ENCODE measurements at regions not wholly inside any gene's neighbourhood (a gene's known extent, or its start where the extent isn't known, plus 50 kb on each side); places are given as distances from the start of the nearest gene placed in this dataset.
A peak's percentile ranks its signal among the peaks of the same experiment; 100 is the strongest.

DNA sequence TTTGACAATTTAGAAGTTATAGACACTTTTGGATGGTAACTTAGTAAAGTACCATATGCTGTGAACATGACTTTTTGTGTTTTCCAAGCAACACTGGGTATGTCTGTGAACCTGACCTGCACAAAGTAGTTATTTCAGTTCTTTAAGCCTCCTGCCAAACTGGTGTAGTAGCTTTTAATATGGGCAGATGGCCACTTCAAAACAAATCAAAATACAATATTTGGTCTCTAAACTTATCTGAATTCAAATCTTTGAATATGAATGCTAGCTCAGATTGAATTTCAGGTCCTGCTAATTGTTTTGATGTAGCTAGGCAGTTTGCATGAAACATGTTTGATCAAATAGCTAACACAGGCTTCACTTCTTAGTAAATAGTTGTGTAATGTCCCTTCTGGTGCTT is 1176.7 kb upstream of the CDH9 start:
- H2AFZ ChIP-seq (ENCODE audit: low read depth, low read length): peak overlapping the region; percentile 60; the same call in 1 of the 2 replicates
- TF ChIP-seq, protein P1, sequence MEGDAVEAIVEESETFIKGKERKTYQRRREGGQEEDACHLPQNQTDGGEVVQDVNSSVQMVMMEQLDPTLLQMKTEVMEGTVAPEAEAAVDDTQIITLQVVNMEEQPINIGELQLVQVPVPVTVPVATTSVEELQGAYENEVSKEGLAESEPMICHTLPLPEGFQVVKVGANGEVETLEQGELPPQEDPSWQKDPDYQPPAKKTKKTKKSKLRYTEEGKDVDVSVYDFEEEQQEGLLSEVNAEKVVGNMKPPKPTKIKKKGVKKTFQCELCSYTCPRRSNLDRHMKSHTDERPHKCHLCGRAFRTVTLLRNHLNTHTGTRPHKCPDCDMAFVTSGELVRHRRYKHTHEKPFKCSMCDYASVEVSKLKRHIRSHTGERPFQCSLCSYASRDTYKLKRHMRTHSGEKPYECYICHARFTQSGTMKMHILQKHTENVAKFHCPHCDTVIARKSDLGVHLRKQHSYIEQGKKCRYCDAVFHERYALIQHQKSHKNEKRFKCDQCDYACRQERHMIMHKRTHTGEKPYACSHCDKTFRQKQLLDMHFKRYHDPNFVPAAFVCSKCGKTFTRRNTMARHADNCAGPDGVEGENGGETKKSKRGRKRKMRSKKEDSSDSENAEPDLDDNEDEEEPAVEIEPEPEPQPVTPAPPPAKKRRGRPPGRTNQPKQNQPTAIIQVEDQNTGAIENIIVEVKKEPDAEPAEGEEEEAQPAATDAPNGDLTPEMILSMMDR (IDR thresholded peaks at IDR 0.05; ENCODE audit: borderline replicate concordance, extremely low read depth, low read length, poor library complexity, severe bottlenecking): no peak
- TF ChIP-seq EZH2 (IDR thresholded peaks at IDR 0.05; ENCODE audit: borderline replicate concordance, low read depth, low read length, severe bottlenecking): no peak
- H3K79me2 ChIP-seq (ENCODE audit: insufficient read depth, low read length): no peaks in the 10 kb centered on the region
- H3K4me2 ChIP-seq (ENCODE audit: insufficient read depth, low read length): no peak overlapping the region
- no peak overlapping the region for H3K9ac ChIP-seq (ENCODE audit: low read depth, low read length)
- H3K27me3 ChIP-seq (ENCODE audit: insufficient read depth, low read length, poor library complexity): no peaks in the 10 kb centered on the region
- peak overlapping the region; percentile 96 for H3K27ac ChIP-seq (ENCODE audit: low read length)
- H3K4me1 ChIP-seq (ENCODE audit: insufficient read depth, low read length): peaks cover 47% of the 10 kb centered on the region
- DNase-seq: no peak
- H3K36me3 ChIP-seq (ENCODE audit: insufficient read depth, low read length): no peaks in the 10 kb centered on the region
- ATAC-seq (ENCODE audit: insufficient read depth, low read depth): no peak
- peaks cover 6% of the 10 kb centered on the region for H3K9me3 ChIP-seq (ENCODE audit: insufficient read depth, low read length, severe bottlenecking)
- no peaks in the 10 kb centered on the region for H4K20me1 ChIP-seq (ENCODE audit: insufficient read depth, low read length)
- no peak overlapping the region for H3K4me3 ChIP-seq (ENCODE audit: low read depth in 1 of 2, low read length in 2 of 2)

GRCh38 chr5:28214292-28214691 is 1175.9 kb upstream of the CDH9 start:
- H3K27me3 ChIP-seq (ENCODE audit: insufficient read depth, low read length, poor library complexity): no peaks in the 10 kb centered on the region
- H3K9me3 ChIP-seq (ENCODE audit: insufficient read depth, low read length, severe bottlenecking): peaks cover 6% of the 10 kb centered on the region
- no peaks in the 10 kb centered on the region for H4K20me1 ChIP-seq (ENCODE audit: insufficient read depth, low read length)
- H3K27ac ChIP-seq (ENCODE audit: low read length): peak overlapping the region; percentile 71
- no peaks in the 10 kb centered on the region for H3K36me3 ChIP-seq (ENCODE audit: insufficient read depth, low read length)
- no peaks in the 10 kb centered on the region for H3K79me2 ChIP-seq (ENCODE audit: insufficient read depth, low read length)
- H3K4me1 ChIP-seq (ENCODE audit: insufficient read depth, low read length): peaks cover 47% of the 10 kb centered on the region
- DNase-seq: no peak
- no peak overlapping the region for H3K9ac ChIP-seq (ENCODE audit: low read depth, low read length)
- no peak for ATAC-seq (ENCODE audit: insufficient read depth, low read depth)
- H3K4me3 ChIP-seq (ENCODE audit: low read depth in 1 of 2, low read length in 2 of 2): no peak overlapping the region
- peak overlapping the region; percentile 47 for H2AFZ ChIP-seq (ENCODE audit: low read depth, low read length)
- H3K4me2 ChIP-seq (ENCODE audit: insufficient read depth, low read length): no peak overlapping the region
- TF ChIP-seq EZH2 (IDR thresholded peaks at IDR 0.05; ENCODE audit: borderline replicate concordance, low read depth, low read length, severe bottlenecking): no peak
- TF ChIP-seq, protein P1 (IDR thresholded peaks at IDR 0.05; ENCODE audit: borderline replicate concordance, extremely low read depth, low read length, poor library complexity, severe bottlenecking): no peak

GRCh38 chr5:28208356-28208755 is 1170.0 kb upstream of the CDH9 start:
- no peaks in the 10 kb centered on the region for H3K4me1 ChIP-seq (ENCODE audit: insufficient read depth, low read length)
- no peak overlapping the region for H3K27ac ChIP-seq (ENCODE audit: low read length)
- DNase-seq: no peak
- no peaks in the 10 kb centered on the region for H3K36me3 ChIP-seq (ENCODE audit: insufficient read depth, low read length)
- H2AFZ ChIP-seq (ENCODE audit: low read depth, low read length): no peak overlapping the region
- H3K9me3 ChIP-seq (ENCODE audit: insufficient read depth, low read length, severe bottlenecking): no peaks in the 10 kb centered on the region
- TF ChIP-seq, protein P1 (IDR thresholded peaks at IDR 0.05; ENCODE audit: borderline replicate concordance, extremely low read depth, low read length, poor library complexity, severe bottlenecking): no peak
- no peak for TF ChIP-seq EZH2 (IDR thresholded peaks at IDR 0.05; ENCODE audit: borderline replicate concordance, low read depth, low read length, severe bottlenecking)
- no peak overlapping the region for H3K4me2 ChIP-seq (ENCODE audit: insufficient read depth, low read length)
- no peaks in the 10 kb centered on the region for H3K27me3 ChIP-seq (ENCODE audit: insufficient read depth, low read length, poor library complexity)
- H3K9ac ChIP-seq (ENCODE audit: low read depth, low read length): no peak overlapping the region
- no peak overlapping the region for H3K4me3 ChIP-seq (ENCODE audit: low read depth in 1 of 2, low read length in 2 of 2)
- no peaks in the 10 kb centered on the region for H4K20me1 ChIP-seq (ENCODE audit: insufficient read depth, low read length)
- no peaks in the 10 kb centered on the region for H3K79me2 ChIP-seq (ENCODE audit: insufficient read depth, low read length)
- no peak for ATAC-seq (ENCODE audit: insufficient read depth, low read depth)

DNA sequence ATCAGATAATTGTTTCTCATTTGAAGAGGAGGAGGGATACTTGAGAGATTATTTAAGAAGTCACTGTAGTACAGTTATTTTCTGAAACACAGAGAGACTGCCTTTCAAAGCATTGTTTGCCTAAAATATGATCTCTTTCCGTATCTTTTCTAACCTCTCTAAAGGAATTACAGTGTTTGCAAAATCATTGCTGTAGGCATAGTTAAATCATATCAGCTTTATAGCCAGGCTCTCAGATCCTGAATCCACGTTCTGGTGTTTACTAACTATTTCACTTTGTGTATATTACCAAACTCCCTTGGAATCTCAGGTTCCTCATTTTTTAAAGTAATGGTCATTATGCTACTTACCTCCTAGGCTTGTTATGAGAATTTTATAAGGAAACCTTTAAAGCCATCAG is 1151.6 kb upstream of the CDH9 start:
- H3K4me2 ChIP-seq (ENCODE audit: insufficient read depth, low read length): no peak overlapping the region

More for the DNA sequence above, 1151.6 kb upstream of the CDH9 start:
- Histone ChIP-seq H3K36me3 (ENCODE audit: insufficient read depth, low read length) (no peaks in the 10 kb centered on the region), H3K9me3 (ENCODE audit: insufficient read depth, low read length, severe bottlenecking) (no peaks in the 10 kb centered on the region), H3K4me3 (ENCODE audit: low read depth in 1 of 2, low read length in 2 of 2) (no peak overlapping the region), H3K27me3 (ENCODE audit: insufficient read depth, low read length, poor library complexity) (no peaks in the 10 kb centered on the region), H4K20me1 (ENCODE audit: insufficient read depth, low read length) (no peaks in the 10 kb centered on the region), H2AFZ (ENCODE audit: low read depth, low read length) (no peak overlapping the region), H3K9ac (ENCODE audit: low read depth, low read length) (no peak overlapping the region), H3K27ac (ENCODE audit: low read length) (no peak overlapping the region), H3K79me2 (ENCODE audit: insufficient read depth, low read length) (no peaks in the 10 kb centered on the region), H3K4me1 (ENCODE audit: insufficient read depth, low read length) (no peaks in the 10 kb centered on the region)
- no peak for ATAC-seq (ENCODE audit: insufficient read depth, low read depth)
- TF ChIP-seq, protein P1 (IDR thresholded peaks at IDR 0.05; ENCODE audit: borderline replicate concordance, extremely low read depth, low read length, poor library complexity, severe bottlenecking): no peak
- no peak for TF ChIP-seq EZH2 (IDR thresholded peaks at IDR 0.05; ENCODE audit: borderline replicate concordance, low read depth, low read length, severe bottlenecking)
- DNase-seq: no peak

Data from DND-41 (cell line).